ENCODE measurements at regions not wholly inside any gene's neighbourhood (a gene's known extent, or its start where the extent isn't known, plus 50 kb on each side); places are given as distances from the start of the nearest gene placed in this dataset.
"Not testable (repeated sequence)": the region's sequence is repeated elsewhere in the genome, so short reads cannot be mapped to it uniquely, and the experiment has no call there.

DNA sequence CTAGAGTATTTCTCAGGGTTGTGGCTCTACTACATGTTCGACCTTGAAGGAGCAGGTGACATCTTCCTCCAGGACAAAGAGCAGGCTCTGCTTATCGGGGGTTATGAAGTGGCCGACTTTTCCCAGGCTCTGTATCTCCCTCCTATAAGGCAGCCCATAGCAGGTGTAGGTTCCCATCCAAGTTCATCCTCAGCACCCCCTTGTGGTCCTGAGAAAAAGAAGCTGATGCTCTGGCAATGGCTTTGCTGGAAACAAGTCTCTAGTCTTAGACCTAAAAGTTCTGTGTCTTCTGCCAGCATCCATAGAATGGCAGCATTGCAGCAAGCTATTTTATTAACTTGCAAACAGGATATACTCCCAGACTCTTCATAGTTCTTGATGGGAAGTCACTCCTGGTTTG lies 836.6 kb upstream of the PRKX start:
- DNase-seq (ENCODE audit: low spot score): no peak

DNA sequence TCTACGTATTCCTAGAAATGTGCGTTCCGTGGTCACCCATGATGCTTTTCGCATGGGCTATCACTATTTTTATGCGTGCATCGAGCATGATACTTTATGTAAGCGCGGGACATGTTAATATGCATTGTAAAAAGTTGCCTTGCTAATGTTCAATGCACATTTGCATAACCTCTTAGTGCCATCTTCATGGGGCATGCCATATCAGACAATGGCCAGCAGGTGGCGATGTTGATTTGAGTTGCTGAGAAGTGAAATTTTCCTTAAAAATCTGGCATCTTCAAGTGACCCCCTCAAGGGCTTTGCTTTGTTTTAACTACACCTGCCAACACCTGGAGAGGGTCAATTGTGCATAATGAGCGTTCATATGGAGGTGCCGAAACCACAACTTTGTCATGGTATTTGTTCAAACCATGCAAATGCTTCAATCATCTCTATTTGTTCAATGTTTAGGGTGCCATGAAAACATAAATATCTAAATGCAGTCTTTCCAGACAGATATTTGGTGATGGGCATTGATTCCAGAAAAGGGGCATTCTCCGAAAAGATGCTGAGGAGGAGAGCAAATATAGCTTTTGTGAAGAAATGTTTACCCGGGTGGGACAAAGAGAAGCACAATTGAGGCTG lies 833.9 kb upstream of the PRKX start:
- peak; percentile 28 for DNase-seq (ENCODE audit: low spot score)

DNA sequence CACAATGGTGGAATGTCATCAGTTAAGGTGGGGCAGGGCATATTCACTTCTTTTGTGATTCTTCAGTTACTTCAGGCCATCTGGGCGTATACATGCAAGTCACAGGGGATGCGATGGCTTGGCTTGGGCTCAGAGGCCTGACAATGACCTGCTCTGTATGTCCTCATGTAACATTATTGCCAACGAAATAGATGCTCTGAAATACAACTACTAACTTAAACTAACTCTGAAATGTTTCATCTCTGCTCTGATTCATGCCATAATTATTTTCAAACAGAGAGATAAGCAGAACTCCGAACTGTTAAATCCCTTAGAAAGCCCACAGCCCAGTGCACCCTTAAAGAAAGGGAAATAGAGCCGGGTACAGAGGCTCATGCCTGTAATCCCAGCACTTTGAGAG lies 832.7 kb upstream of the PRKX start:
- not testable (repeated sequence) for DNase-seq (ENCODE audit: low spot score)

- DNase-seq (ENCODE audit: low spot score): no peak
These were observed 814.8 kb upstream of the PRKX start for GRCh38 chrX:4528247-4528646.

GRCh38 chrX:4485912-4486311 lies 772.5 kb upstream of the PRKX start:
- no peak for DNase-seq (ENCODE audit: low spot score)

DNA sequence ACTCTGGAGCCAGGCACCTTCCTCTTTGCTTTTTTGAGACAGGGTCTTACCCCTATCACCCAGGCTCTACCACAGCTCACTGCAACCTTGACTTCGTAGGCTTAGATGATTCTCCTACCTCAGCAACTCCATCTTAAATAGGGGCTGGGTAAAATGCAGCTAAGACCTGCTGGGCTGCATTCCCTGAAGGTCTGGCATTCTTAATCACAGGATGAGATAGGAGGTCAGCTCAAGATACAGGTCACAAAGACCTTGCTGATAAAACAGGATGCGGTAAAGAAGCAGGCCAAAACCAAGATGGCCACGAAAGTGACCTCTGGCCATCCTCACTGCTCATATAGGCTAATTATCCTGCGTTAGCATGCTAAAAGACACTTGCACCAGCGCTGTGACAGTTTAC lies 770.8 kb upstream of the PRKX start:
- no peak for DNase-seq (ENCODE audit: low spot score)

DNA sequence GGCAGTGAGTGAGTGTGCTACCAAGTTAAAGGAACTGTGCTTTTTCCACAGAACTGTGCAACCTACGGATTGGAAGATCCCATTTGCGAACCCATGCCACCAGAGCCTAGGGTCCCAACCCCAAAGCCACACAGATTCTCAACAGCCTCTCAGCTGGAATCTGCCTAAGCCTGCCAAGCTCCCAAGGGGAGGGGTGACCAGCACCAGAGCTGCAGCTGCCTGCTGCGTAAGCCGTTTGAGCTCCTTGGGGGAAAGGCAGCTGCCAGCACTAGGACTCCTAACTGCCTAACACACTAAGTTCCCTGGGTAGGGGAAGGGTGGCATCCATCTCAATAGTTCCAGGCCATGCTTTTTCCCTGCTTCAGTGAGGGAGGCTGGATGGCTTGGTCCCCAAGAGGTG lies 738.1 kb upstream of the PRKX start:
- no peak for DNase-seq (ENCODE audit: low spot score)

DNA sequence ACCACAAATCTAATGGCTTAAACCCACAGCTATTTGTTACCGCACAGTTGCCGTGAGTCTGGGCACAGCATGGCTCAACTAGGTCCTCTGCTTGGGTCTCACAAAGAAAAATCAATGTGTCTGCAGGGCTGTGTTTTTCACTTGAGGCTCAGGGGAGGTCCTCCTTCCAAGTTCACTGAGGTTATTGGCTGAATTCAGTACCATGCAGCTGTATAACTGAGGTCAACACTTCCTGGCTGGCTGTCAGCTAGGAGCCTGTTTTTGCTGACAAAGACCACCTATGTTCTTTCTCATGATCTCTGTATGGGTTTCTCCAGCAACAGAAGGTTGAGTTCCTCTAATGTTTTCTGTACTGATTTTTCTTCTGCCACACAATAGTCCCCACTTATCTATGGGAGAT lies 736.7 kb upstream of the PRKX start:
- DNase-seq (ENCODE audit: low spot score): no peak

- DNase-seq (ENCODE audit: low spot score): no peak
These were observed 722.5 kb upstream of the PRKX start for GRCh38 chrX:4435905-4436304.

DNA sequence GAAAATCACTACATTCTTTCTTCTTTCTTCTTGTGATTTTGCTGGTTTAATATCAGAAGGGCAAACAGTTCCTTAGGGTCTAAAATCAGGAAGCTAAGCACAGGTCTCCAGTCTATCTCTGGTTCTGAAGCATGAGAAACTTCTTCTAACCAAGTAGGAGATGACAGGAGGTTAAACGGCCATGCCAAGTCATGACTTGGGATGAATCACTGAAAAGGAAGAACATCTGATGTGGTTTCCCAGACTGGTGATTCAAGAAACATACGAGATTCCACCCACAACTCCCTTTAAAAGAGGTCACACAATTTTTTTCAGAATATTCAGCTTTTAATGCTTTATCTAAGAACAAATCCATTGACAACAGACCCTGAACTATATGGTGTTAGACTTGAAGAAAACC lies 684.0 kb upstream of the PRKX start:
- no peak for DNase-seq (ENCODE audit: low spot score)

GRCh38 chrX:4382273-4382672 lies 668.8 kb upstream of the PRKX start:
- no peak for DNase-seq (ENCODE audit: low spot score)

GRCh38 chrX:4380710-4381109 lies 667.3 kb upstream of the PRKX start:
- DNase-seq (ENCODE audit: low spot score): no peak

DNA sequence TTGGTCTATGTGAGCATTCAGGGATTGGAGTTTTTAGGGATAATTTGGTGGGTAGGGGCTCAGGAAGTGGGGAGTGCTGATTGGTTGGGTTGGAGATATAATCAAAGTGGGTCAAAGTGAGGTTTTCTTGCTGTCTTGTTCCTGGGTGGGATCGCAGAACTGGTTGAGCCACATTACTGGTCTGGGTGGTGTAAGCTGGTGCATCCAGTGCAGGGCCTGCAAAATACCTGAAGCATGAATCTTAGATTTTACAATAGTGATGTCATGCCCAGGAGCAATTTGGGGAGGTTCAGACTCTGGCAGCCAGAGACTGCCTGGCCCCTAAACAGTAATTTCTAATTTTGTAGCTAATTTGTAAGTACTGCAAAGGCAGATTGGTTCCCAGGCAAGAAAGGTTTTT lies 665.6 kb upstream of the PRKX start:
- DNase-seq (ENCODE audit: low spot score): no peak

DNA sequence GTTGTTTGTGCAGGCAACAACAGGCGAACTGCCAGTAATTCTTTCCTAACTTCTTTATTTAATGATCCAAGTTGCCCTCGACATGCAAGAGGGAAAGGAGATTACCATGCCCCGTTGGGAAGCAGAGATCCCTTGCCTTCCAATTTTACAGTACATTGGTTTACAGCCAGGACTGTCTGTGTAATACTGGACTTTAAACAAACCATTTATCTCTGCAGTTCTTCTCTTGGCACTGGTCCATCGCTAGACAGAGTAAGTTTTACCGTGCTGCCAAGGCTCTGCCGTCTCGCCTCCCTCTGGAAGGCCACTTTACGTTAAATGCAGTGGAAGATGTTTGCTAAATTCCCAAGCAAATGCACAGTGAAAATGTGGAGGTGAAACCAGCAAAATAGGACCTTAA lies 660.3 kb upstream of the PRKX start:
- no peak for DNase-seq (ENCODE audit: low spot score)

DNA sequence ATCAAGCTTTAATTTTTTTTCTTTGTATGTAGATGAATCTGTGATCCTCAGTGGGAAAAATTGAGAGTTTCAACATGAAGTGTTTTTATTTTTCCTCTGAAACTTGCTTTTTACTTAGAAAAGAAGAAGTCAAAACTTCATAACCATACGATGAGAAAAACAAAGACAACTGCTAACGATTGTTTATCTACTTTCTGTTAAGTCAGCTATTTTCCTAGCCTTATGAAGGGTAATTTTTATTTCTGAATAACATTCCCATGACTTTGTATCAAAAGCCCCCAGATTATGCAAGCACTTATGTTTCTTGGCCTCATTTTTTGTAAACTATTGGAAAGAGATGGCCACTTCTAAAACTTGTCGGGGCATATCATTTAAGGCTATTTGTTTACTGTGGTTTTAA lies 645.1 kb upstream of the PRKX start:
- no peak for DNase-seq (ENCODE audit: low spot score)

DNA sequence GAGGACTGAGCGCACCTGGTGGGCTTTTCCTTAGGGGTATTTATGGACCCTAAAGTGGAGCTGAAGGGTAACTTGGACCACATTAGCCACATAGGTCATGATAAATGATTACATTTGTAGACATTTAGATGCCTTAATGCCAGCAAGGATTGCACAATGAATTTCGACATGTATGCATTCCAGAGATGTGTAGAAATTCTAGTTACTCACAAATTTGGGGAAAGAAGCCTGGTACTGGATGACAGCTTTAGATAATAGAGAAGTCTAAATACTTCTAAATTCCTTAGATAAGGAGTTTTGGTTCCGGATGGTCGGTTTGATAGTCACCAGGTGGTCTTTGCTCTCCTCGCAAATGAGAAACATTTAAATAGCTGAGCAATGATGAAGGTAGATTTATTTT lies 609.5 kb upstream of the PRKX start:
- no peak for DNase-seq (ENCODE audit: low spot score)

DNA sequence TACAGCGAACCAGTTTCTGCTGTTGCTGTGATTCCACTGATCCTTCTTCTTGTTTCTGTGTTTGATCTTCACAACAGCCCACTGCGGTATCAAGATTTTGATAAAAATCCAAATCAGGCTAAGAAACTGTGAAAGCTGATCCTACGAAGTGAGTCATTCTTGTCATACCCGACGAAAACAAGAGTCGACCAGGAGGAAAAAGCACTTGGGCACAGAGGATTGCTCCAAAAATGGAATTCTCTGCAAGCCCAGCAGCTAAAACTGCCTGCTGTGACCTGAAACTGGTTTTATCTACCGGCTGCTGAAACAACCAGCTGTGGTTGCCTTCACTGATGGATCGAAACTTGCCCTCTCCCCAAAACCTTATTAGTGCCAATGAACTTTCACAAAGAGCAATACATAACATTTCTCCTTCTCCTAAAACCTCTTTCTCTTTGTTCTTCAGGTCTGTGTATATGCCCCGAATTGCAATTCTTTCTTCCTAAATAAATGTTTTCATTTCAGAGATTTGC lies 607.0 kb upstream of the PRKX start:
- DNase-seq (ENCODE audit: low spot score): no peak

- no peak for DNase-seq (ENCODE audit: low spot score)
These were observed 602.4 kb upstream of the PRKX start for GRCh38 chrX:4315891-4316290.

DNA sequence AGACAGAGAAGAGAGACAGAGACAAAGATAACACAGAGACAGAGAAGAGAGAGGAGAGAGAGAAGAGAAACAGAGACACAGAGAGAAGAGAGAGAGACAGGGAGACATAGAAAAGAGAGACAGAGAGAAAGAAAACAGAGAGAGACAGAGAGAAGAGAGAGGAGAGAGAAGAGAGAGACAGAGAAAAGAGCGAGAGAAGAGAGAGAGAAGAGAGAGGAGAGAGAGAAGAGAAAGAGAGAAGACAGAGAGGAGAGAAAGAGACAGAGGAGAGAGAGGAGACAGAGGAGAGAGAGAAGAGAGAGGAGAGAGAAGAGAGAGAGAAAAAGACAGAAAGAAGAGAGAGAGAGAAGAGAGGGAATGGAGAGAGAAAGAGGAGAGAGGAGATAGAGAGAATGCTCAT lies 601.1 kb upstream of the PRKX start:
- no peak for DNase-seq (ENCODE audit: low spot score)

DNA sequence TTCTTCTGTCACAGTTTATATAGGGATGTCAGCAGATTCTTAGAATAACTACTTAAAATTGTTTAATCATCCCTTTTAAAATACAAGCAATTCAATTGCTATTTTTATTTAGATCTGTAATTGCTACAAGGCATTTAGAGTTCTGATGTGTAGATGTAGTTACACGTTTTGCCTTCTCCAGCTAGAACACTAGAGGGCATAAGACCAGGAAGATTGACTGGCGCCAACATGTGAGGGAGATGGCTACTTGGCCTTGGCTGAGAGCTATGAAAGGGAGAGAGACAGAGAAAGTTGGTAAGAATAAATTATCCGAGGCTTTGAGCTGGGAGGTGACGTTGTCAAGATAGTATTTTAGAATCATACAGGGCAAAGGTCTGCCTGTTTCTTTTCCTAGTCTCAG lies 563.7 kb upstream of the PRKX start:
- no peak for DNase-seq (ENCODE audit: low spot score)

- DNase-seq (ENCODE audit: low spot score): no peak
These were observed 555.2 kb upstream of the PRKX start for GRCh38 chrX:4268676-4269075.

DNA sequence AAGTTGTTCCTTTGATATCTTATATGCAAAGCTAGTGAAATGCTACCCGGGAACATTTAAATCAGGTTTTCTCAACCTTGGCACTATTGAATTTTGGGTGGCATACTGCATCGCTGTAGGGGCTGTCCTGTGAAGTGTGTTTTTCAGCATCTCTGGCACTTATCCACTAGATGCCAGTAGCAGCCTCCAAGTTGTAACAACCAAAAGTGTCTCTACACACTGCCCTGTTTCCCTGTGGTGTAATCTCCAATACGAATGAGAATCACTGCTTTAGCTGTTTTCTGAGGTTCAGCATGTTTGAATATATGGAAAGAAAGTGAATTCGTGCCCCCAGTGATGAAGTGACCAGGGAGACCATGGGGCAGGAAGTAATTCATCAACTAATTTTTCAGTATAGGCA lies 551.6 kb upstream of the PRKX start:
- DNase-seq (ENCODE audit: low spot score): no peak

GRCh38 chrX:4263030-4263803 lies 549.8 kb upstream of the PRKX start:
- DNase-seq (ENCODE audit: low spot score): no peak

- no peak for DNase-seq (ENCODE audit: low spot score)
These were observed 539.6 kb upstream of the PRKX start for GRCh38 chrX:4253092-4253491.
